ENCODE measurements at regions not wholly inside any gene's neighbourhood (a gene's known extent, or its start where the extent isn't known, plus 50 kb on each side); places are given as distances from the start of the nearest gene placed in this dataset.

GRCh38 chr9:31492229-31492628 lies 892.2 kb upstream of the ACO1 start:
- Mint-ChIP-seq H3K27me3 (no peaks in the 10 kb centered on the region), H3K27ac (no peak overlapping the region), H3K9me3 (peaks cover 0 to 13% (median 8%) of the 10 kb centered on the region in 8 donors), H3K4me3 (no peak overlapping the region), H3K36me3 (no peaks in the 10 kb centered on the region), H3K4me1 (no peaks in the 10 kb centered on the region)
- H3K27ac ChIP-seq (ENCODE audit: low read depth, low read length) = no peak overlapping the region
- DNase-seq = no peak
- POLR2A ChIA-PET (ENCODE audit: partially characterized antibody) = interaction anchor here (0.5 kb wide), 1 partner anchor 238 kb away, joined by 3 read pairs; no protein-coding TSS in a partner anchor
- intact Hi-C loops (cut with micrococcal nuclease) = no loop called here
- no peaks in the 10 kb centered on the region for H3K9me3 ChIP-seq (ENCODE audit: control insufficient read depth in 1 of 2, low read length in 2 of 2)
- no peaks in the 10 kb centered on the region for H3K27me3 ChIP-seq (ENCODE audit: insufficient read depth, low read length)
- H3K36me3 ChIP-seq (ENCODE audit: insufficient read depth, low read length) = no peaks in the 10 kb centered on the region
- no peaks in the 10 kb centered on the region for H3K4me1 ChIP-seq (ENCODE audit: insufficient read depth, low read length)
- H3K4me3 ChIP-seq (ENCODE audit: low read length in 2 of 2) = no peak overlapping the region
- CTCF ChIA-PET (ENCODE audit: partially characterized antibody) = no interaction called here

GRCh38 chr9:31500422-31500821 lies 884.0 kb upstream of the ACO1 start:
- H3K36me3 Mint-ChIP-seq = peaks cover 1 to 4% of the 10 kb centered on the region in 2 donors
- peaks cover 0 to 4% (median 2%) of the 10 kb centered on the region in 4 donors for H3K4me1 Mint-ChIP-seq
- no peak for DNase-seq
- H3K4me3 Mint-ChIP-seq = no peak overlapping the region
- H3K9me3 Mint-ChIP-seq = peaks cover 0 to 19% (median 12%) of the 10 kb centered on the region in 8 donors
- H3K4me1 ChIP-seq (ENCODE audit: insufficient read depth, low read length) = no peaks in the 10 kb centered on the region
- H3K27me3 ChIP-seq (ENCODE audit: insufficient read depth, low read length) = no peaks in the 10 kb centered on the region
- POLR2A ChIA-PET (ENCODE audit: partially characterized antibody) = no interaction called here
- CTCF ChIA-PET (ENCODE audit: partially characterized antibody) = no interaction called here
- H3K9me3 ChIP-seq (ENCODE audit: control insufficient read depth in 1 of 2, low read length in 2 of 2) = no peaks in the 10 kb centered on the region
- H3K27ac ChIP-seq (ENCODE audit: low read depth, low read length) = no peak overlapping the region
- intact Hi-C loops (cut with micrococcal nuclease) = no loop called here
- H3K27me3 Mint-ChIP-seq = no peaks in the 10 kb centered on the region
- peak overlapping the region in 2 of 7 donors; percentile 11 to 14 for H3K27ac Mint-ChIP-seq
- no peak overlapping the region for H3K4me3 ChIP-seq (ENCODE audit: low read length in 2 of 2)
- H3K36me3 ChIP-seq (ENCODE audit: insufficient read depth, low read length) = no peaks in the 10 kb centered on the region

- Mint-ChIP-seq H3K4me3 (no peak overlapping the region), H3K27ac (no peak overlapping the region), H3K9me3 (peaks cover 0 to 10% (median 6%) of the 10 kb centered on the region in 8 donors), H3K27me3 (no peaks in the 10 kb centered on the region), H3K36me3 (peaks cover 2 to 3% of the 10 kb centered on the region in 2 donors), H3K4me1 (peaks cover 9 to 18% (median 12%) of the 10 kb centered on the region in 4 donors)
- H3K9me3 ChIP-seq (ENCODE audit: control insufficient read depth in 1 of 2, low read length in 2 of 2) = no peaks in the 10 kb centered on the region
- ChIA-PET CTCF (ENCODE audit: partially characterized antibody) (interaction anchor here (1.1 to 1.2 kb wide), 2 partner anchors 11 to 23 kb away, joined by 3 read pairs; no protein-coding TSS in a partner anchor), POLR2A (ENCODE audit: partially characterized antibody) (no interaction called here)
- intact Hi-C loops (cut with micrococcal nuclease) = no loop called here
- no peak overlapping the region for H3K4me3 ChIP-seq (ENCODE audit: low read length in 2 of 2)
- H3K4me1 ChIP-seq (ENCODE audit: insufficient read depth, low read length) = peaks cover 9% of the 10 kb centered on the region
- H3K27me3 ChIP-seq (ENCODE audit: insufficient read depth, low read length) = no peaks in the 10 kb centered on the region
- peak in 3 of 5 donors; percentile 18 to 39 (median 21) for DNase-seq
- H3K36me3 ChIP-seq (ENCODE audit: insufficient read depth, low read length) = no peaks in the 10 kb centered on the region
- H3K27ac ChIP-seq (ENCODE audit: low read depth, low read length) = no peak overlapping the region
These were observed 865.4 kb upstream of the ACO1 start for GRCh38 chr9:31519011-31519410.

GRCh38 chr9:31519424-31519823 lies 865.0 kb upstream of the ACO1 start:
- H3K27me3 Mint-ChIP-seq = no peaks in the 10 kb centered on the region
- Histone ChIP-seq H3K27me3 (ENCODE audit: insufficient read depth, low read length) (no peaks in the 10 kb centered on the region), H3K27ac (ENCODE audit: low read depth, low read length) (no peak overlapping the region), H3K4me1 (ENCODE audit: insufficient read depth, low read length) (peaks cover 9% of the 10 kb centered on the region), H3K9me3 (ENCODE audit: control insufficient read depth in 1 of 2, low read length in 2 of 2) (no peaks in the 10 kb centered on the region), H3K36me3 (ENCODE audit: insufficient read depth, low read length) (no peaks in the 10 kb centered on the region), H3K4me3 (ENCODE audit: low read length in 2 of 2) (no peak overlapping the region)
- H3K4me3 Mint-ChIP-seq = no peak overlapping the region
- peak overlapping the region in 1 of 7 donors; percentile 29 for H3K27ac Mint-ChIP-seq
- POLR2A ChIA-PET (ENCODE audit: partially characterized antibody) = no interaction called here
- H3K36me3 Mint-ChIP-seq = peaks cover 0 to 3% of the 10 kb centered on the region in 2 donors
- intact Hi-C loops (cut with micrococcal nuclease) = no loop called here
- H3K4me1 Mint-ChIP-seq = peaks cover 9 to 18% (median 12%) of the 10 kb centered on the region in 4 donors
- peaks cover 0 to 9% (median 5%) of the 10 kb centered on the region in 8 donors for H3K9me3 Mint-ChIP-seq
- DNase-seq = no peak
- CTCF ChIA-PET (ENCODE audit: partially characterized antibody) = interaction anchor here (1.2 kb wide), 1 partner anchor 23 kb away, joined by 3 read pairs; no protein-coding TSS in a partner anchor

GRCh38 chr9:31519826-31520225 lies 864.6 kb upstream of the ACO1 start:
- H3K27ac Mint-ChIP-seq = peak overlapping the region in 1 of 7 donors; percentile 29
- H3K36me3 ChIP-seq (ENCODE audit: insufficient read depth, low read length) = no peaks in the 10 kb centered on the region
- peaks cover 9% of the 10 kb centered on the region for H3K4me1 ChIP-seq (ENCODE audit: insufficient read depth, low read length)
- no peaks in the 10 kb centered on the region for H3K27me3 Mint-ChIP-seq
- no peak for DNase-seq
- H3K9me3 Mint-ChIP-seq = peaks cover 0 to 9% (median 5%) of the 10 kb centered on the region in 8 donors
- H3K9me3 ChIP-seq (ENCODE audit: control insufficient read depth in 1 of 2, low read length in 2 of 2) = no peaks in the 10 kb centered on the region
- H3K4me3 Mint-ChIP-seq = no peak overlapping the region
- H3K27ac ChIP-seq (ENCODE audit: low read depth, low read length) = no peak overlapping the region
- intact Hi-C loops (cut with micrococcal nuclease) = no loop called here
- ChIA-PET POLR2A (ENCODE audit: partially characterized antibody) (no interaction called here), CTCF (ENCODE audit: partially characterized antibody) (interaction anchor here (1.2 kb wide), 1 partner anchor 22 kb away, joined by 3 read pairs; no protein-coding TSS in a partner anchor)
- H3K27me3 ChIP-seq (ENCODE audit: insufficient read depth, low read length) = no peaks in the 10 kb centered on the region
- H3K36me3 Mint-ChIP-seq = peaks cover 0 to 3% of the 10 kb centered on the region in 2 donors
- H3K4me3 ChIP-seq (ENCODE audit: low read length in 2 of 2) = no peak overlapping the region
- peaks cover 9 to 18% (median 12%) of the 10 kb centered on the region in 4 donors for H3K4me1 Mint-ChIP-seq

- H3K4me3 Mint-ChIP-seq = peak overlapping the region in 1 of 8 donors; percentile 8
- H3K4me1 Mint-ChIP-seq = peaks cover 7 to 18% (median 11%) of the 10 kb centered on the region in 4 donors
- ChIA-PET POLR2A (ENCODE audit: partially characterized antibody) (interaction anchor here (0.7 kb wide), 1 partner anchor 71 kb away, joined by 3 read pairs; no protein-coding TSS in a partner anchor), CTCF (ENCODE audit: partially characterized antibody) (interaction anchor here (1.2 kb wide), 1 partner anchor 22 kb away, joined by 3 read pairs; no protein-coding TSS in a partner anchor)
- peaks cover 0 to 9% (median 5%) of the 10 kb centered on the region in 8 donors for H3K9me3 Mint-ChIP-seq
- intact Hi-C loops (cut with micrococcal nuclease) = no loop called here
- DNase-seq = no peak
- H3K27me3 Mint-ChIP-seq = no peaks in the 10 kb centered on the region
- peaks cover 0 to 3% of the 10 kb centered on the region in 2 donors for H3K36me3 Mint-ChIP-seq
- H3K4me1 ChIP-seq (ENCODE audit: insufficient read depth, low read length) = peaks cover 9% of the 10 kb centered on the region
- H3K4me3 ChIP-seq (ENCODE audit: low read length in 2 of 2) = no peak overlapping the region
- H3K27ac Mint-ChIP-seq = no peak overlapping the region
- no peak overlapping the region for H3K27ac ChIP-seq (ENCODE audit: low read depth, low read length)
- no peaks in the 10 kb centered on the region for H3K36me3 ChIP-seq (ENCODE audit: insufficient read depth, low read length)
- no peaks in the 10 kb centered on the region for H3K27me3 ChIP-seq (ENCODE audit: insufficient read depth, low read length)
- no peaks in the 10 kb centered on the region for H3K9me3 ChIP-seq (ENCODE audit: control insufficient read depth in 1 of 2, low read length in 2 of 2)
These were observed 864.0 kb upstream of the ACO1 start for GRCh38 chr9:31520301-31521085.

GRCh38 chr9:31535651-31536050 lies 848.8 kb upstream of the ACO1 start:
- Histone ChIP-seq H3K9me3 (ENCODE audit: control insufficient read depth in 1 of 2, low read length in 2 of 2) (no peaks in the 10 kb centered on the region), H3K4me3 (ENCODE audit: low read length in 2 of 2) (no peak overlapping the region), H3K4me1 (ENCODE audit: insufficient read depth, low read length) (no peaks in the 10 kb centered on the region), H3K27me3 (ENCODE audit: insufficient read depth, low read length) (no peaks in the 10 kb centered on the region), H3K27ac (ENCODE audit: low read depth, low read length) (no peak overlapping the region), H3K36me3 (ENCODE audit: insufficient read depth, low read length) (no peaks in the 10 kb centered on the region)
- no peak overlapping the region for H3K27ac Mint-ChIP-seq
- peaks cover 0 to 7% (median 0%) of the 10 kb centered on the region in 8 donors for H3K9me3 Mint-ChIP-seq
- CTCF ChIA-PET (ENCODE audit: partially characterized antibody) = no interaction called here
- H3K4me1 Mint-ChIP-seq = peaks cover 0 to 5% (median 2%) of the 10 kb centered on the region in 4 donors
- intact Hi-C loops (cut with micrococcal nuclease) = no loop called here
- POLR2A ChIA-PET (ENCODE audit: partially characterized antibody) = no interaction called here
- H3K36me3 Mint-ChIP-seq = no peaks in the 10 kb centered on the region
- H3K27me3 Mint-ChIP-seq = no peaks in the 10 kb centered on the region
- no peak overlapping the region for H3K4me3 Mint-ChIP-seq
- DNase-seq = no peak

Measured in CD4-positive, alpha-beta memory T cell (primary cell).